B cell (primary cell): ENCODE measurements at regions not wholly inside any gene's neighbourhood (a gene's known extent, or its start where the extent isn't known, plus 50 kb on each side); places are given as distances from the start of the nearest gene placed in this dataset.

Source experiments
- ATAC-seq: fragments of 200-7000 bp; cut with Tn5 transposase; one replicate; pipeline ENCODE4 v1.10.0; 2021; ENCODE audit warnings: low read depth, mild to moderate bottlenecking, moderate number of reproducible peaks, moderate library complexity
- CTCF ChIA-PET: fragments of 350-600 bp; sonication (Branson Sonifier 250); formaldehyde crosslinking; loops from one replicate; lab custom pipeline; 2021; ENCODE audit warnings: antibody characterized with exemption, inconsistent platforms; lab: Charles Lee
- POLR2A ChIA-PET: fragments of 350-600 bp; sonication (Branson Sonifier 250); formaldehyde crosslinking; loops from one replicate; lab custom pipeline; 2021; ENCODE audit warnings: antibody characterized with exemption; lab: Charles Lee
- DNase-seq: peaks from one replicate; pipeline ENCODE4 v3.0.0; 2013
- H2AFZ ChIP-seq: 2 replicates; pipeline ENCODE4 v1.6.1; 2012; ENCODE audit warnings: mild to moderate bottlenecking, low read depth, low read length; ENCODE audit not compliant: insufficient read depth, poor library complexity, severe bottlenecking
- H3K27ac ChIP-seq, 2 donors: 1 replicate in 1 of 2; 2 replicates in 1 of 2; pipeline ENCODE4 v1.5.1; 2012 to 2013; ENCODE audit warnings: low read length in 2 of 2, mild to moderate bottlenecking in 2 of 2, moderate library complexity in 1 of 2
- H3K27me3 ChIP-seq, 4 experiments: fragments of 200-600 bp in 1 of 4; sonication (generic) in 1 of 4; replicated peaks in 1 of 4; 1 replicate in 2 of 4; 2 replicates in 2 of 4; pipeline versions ENCODE4 v1.6.1 to v1.7.0; 2013 to 2016; ENCODE audit warnings: low read length in 3 of 4, mild to moderate bottlenecking in 2 of 4, mixed read lengths in 1 of 4, moderate library complexity in 1 of 4; ENCODE audit not compliant: insufficient read depth in 4 of 4, control insufficient read depth in 3 of 4; ENCODE audit errors: control extremely low read depth in 1 of 4
- H3K36me3 ChIP-seq, 2 experiments: replicated peaks in 1 of 2; 1 replicate in 1 of 2; 2 replicates in 1 of 2; pipeline versions ENCODE4 v1.6.1 to v1.7.1; 2013; ENCODE audit warnings: low read length in 1 of 2; ENCODE audit not compliant: insufficient read depth in 2 of 2, control insufficient read depth in 1 of 2; ENCODE audit errors: control extremely low read depth in 1 of 2, extremely low read depth in 1 of 2
- H3K4me1 ChIP-seq, 2 donors: fragments of 200-600 bp in 1 of 2; sonication (generic) in 1 of 2; 1 replicate in 1 of 2; 2 replicates in 1 of 2; pipeline versions ENCODE4 v1.5.1 to v1.6.1; 2013 to 2017; ENCODE audit warnings: low read length in 2 of 2; ENCODE audit not compliant: control insufficient read depth in 2 of 2, insufficient read depth in 2 of 2
- H3K4me2 ChIP-seq: replicated peaks from 2 replicates; pipeline ENCODE3; 2012; ENCODE audit warnings: mild to moderate bottlenecking, low read depth, low read length; ENCODE audit not compliant: poor library complexity, severe bottlenecking
- H3K4me3 ChIP-seq, 5 experiments: fragments of 200-600 bp in 1 of 5; sonication (generic) in 1 of 5; 1 replicate in 3 of 5; 2 replicates in 2 of 5; pipeline versions ENCODE4 v1.5.1 to v1.7.0; 2011 to 2016; ENCODE audit warnings: low read length in 4 of 5, mild to moderate bottlenecking in 4 of 5, low read depth in 2 of 5, control low read depth in 1 of 5, moderate library complexity in 1 of 5; ENCODE audit not compliant: insufficient read depth in 1 of 5; ENCODE audit errors: control extremely low read depth in 1 of 5, extremely low read depth in 1 of 5
- H3K79me2 ChIP-seq: fragments of 200-600 bp; sonication (generic); one replicate; pipeline ENCODE4 v1.6.0; 2016; ENCODE audit warnings: low read length; ENCODE audit not compliant: control insufficient read depth, insufficient read depth
- H3K9ac ChIP-seq: fragments of 200-600 bp; sonication (generic); 2 replicates; pipeline ENCODE4 v1.6.1; 2017; ENCODE audit warnings: mild to moderate bottlenecking, low read length, moderate library complexity
- H3K9me3 ChIP-seq, 3 donors: one replicate each; pipeline versions ENCODE4 v1.6.1 to v1.7.1; 2013; ENCODE audit warnings: low read length in 2 of 3; ENCODE audit not compliant: control insufficient read depth in 2 of 3, insufficient read depth in 1 of 3; ENCODE audit errors: control extremely low read depth in 1 of 3
- H4K20me1 ChIP-seq: 2 replicates; pipeline ENCODE4 v1.6.0; 2012; ENCODE audit warnings: mild to moderate bottlenecking, low read length; ENCODE audit not compliant: insufficient read depth, control insufficient read depth, poor library complexity, severe bottlenecking
- H3K27ac Mint-ChIP-seq: one replicate; pipeline ENCODE4 v1.8.0; 2021; ENCODE audit warnings: mixed read lengths
- H3K27me3 Mint-ChIP-seq: one replicate; pipeline ENCODE4 v1.8.0; 2021; ENCODE audit warnings: mixed read lengths
- H3K4me1 Mint-ChIP-seq: one replicate; pipeline ENCODE4 v1.8.0; 2021; ENCODE audit warnings: mixed read lengths
- H3K4me3 Mint-ChIP-seq: one replicate; pipeline ENCODE4 v1.8.0; 2021; ENCODE audit warnings: mixed read lengths
- H3K9me3 Mint-ChIP-seq: one replicate; pipeline ENCODE4 v1.8.0; 2022; ENCODE audit warnings: mixed read lengths; ENCODE audit not compliant: insufficient read depth
- EZH2 ChIP-seq: IDR thresholded peaks from 2 replicates; pipeline ENCODE4 v1.6.1; 2012; ENCODE audit warnings: borderline replicate concordance, low read depth, mild to moderate bottlenecking, moderate library complexity, low read length; ENCODE audit not compliant: insufficient read depth, poor library complexity, severe bottlenecking
- WGBS: methylation state at CpG from one replicate; pipeline ENCODE4 v1.1.5; 2013; ENCODE audit warnings: missing lambda C conversion rate; ENCODE audit not compliant: insufficient coverage; 5-methylcytosine and 5-hydroxymethylcytosine counted together
- intact Hi-C: fragments of 100-400 bp; cut with micrococcal nuclease; formaldehyde crosslinking; loops from one replicate; pipeline ENCODE4 v1.10.0; 2022
- TF ChIP-seq, protein P1 (sequence below): fragments of 200-600 bp; IDR thresholded peaks from one replicate; pipeline ENCODE4 v1.8.0; 2022; ENCODE audit warnings: antibody characterized with exemption, mild to moderate bottlenecking

DNA sequence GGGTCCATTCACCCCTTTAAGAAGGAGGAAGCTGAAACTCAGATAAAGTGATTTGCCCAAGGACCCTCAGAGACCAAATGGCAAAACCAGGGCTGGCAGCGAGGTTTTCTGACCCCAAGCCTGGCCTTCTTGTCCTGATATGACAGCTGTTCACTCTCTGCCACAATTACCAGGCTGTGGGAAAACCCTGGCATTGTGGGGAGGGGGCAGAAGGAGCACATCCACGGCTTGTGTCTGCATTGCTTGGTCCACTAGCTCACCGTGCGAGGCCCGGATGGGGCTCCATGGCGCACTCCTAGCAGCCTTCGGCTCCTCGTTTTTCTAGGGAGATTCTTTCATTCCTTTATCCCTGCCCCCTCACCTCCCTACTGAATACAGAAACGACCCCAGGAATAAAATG is 143.4 kb upstream of the SIX2 start:
- no peaks in the 10 kb centered on the region for H3K9me3 Mint-ChIP-seq
- ATAC-seq = no peak
- H3K27ac Mint-ChIP-seq = no peak overlapping the region
- Histone ChIP-seq H3K27ac (no peak overlapping the region), H3K4me2 (no peak overlapping the region), H3K27me3 (peaks cover 0 to 3% (median 0%) of the 10 kb centered on the region in 4 experiments), H3K4me3 (no peak overlapping the region), H3K79me2 (no peaks in the 10 kb centered on the region), H3K4me1 (no peaks in the 10 kb centered on the region), H3K36me3 (no peaks in the 10 kb centered on the region), H3K9ac (no peak overlapping the region), H4K20me1 (no peaks in the 10 kb centered on the region), H3K9me3 (peaks cover 0 to 2% (median 2%) of the 10 kb centered on the region in 3 donors), H2AFZ (no peak overlapping the region)
- no peak overlapping the region for H3K4me3 Mint-ChIP-seq
- DNase-seq = no peak
- WGBS = 91% methylated on average over 9 of the region's 9 CpGs
- CTCF ChIA-PET = no interaction called here
- peaks cover 19% of the 10 kb centered on the region for H3K27me3 Mint-ChIP-seq
- POLR2A ChIA-PET = no interaction called here
- TF ChIP-seq, protein P1, sequence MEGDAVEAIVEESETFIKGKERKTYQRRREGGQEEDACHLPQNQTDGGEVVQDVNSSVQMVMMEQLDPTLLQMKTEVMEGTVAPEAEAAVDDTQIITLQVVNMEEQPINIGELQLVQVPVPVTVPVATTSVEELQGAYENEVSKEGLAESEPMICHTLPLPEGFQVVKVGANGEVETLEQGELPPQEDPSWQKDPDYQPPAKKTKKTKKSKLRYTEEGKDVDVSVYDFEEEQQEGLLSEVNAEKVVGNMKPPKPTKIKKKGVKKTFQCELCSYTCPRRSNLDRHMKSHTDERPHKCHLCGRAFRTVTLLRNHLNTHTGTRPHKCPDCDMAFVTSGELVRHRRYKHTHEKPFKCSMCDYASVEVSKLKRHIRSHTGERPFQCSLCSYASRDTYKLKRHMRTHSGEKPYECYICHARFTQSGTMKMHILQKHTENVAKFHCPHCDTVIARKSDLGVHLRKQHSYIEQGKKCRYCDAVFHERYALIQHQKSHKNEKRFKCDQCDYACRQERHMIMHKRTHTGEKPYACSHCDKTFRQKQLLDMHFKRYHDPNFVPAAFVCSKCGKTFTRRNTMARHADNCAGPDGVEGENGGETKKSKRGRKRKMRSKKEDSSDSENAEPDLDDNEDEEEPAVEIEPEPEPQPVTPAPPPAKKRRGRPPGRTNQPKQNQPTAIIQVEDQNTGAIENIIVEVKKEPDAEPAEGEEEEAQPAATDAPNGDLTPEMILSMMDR = no peak
- no peak for TF ChIP-seq EZH2
- intact Hi-C loops = no loop called here
- H3K4me1 Mint-ChIP-seq = no peaks in the 10 kb centered on the region

DNA sequence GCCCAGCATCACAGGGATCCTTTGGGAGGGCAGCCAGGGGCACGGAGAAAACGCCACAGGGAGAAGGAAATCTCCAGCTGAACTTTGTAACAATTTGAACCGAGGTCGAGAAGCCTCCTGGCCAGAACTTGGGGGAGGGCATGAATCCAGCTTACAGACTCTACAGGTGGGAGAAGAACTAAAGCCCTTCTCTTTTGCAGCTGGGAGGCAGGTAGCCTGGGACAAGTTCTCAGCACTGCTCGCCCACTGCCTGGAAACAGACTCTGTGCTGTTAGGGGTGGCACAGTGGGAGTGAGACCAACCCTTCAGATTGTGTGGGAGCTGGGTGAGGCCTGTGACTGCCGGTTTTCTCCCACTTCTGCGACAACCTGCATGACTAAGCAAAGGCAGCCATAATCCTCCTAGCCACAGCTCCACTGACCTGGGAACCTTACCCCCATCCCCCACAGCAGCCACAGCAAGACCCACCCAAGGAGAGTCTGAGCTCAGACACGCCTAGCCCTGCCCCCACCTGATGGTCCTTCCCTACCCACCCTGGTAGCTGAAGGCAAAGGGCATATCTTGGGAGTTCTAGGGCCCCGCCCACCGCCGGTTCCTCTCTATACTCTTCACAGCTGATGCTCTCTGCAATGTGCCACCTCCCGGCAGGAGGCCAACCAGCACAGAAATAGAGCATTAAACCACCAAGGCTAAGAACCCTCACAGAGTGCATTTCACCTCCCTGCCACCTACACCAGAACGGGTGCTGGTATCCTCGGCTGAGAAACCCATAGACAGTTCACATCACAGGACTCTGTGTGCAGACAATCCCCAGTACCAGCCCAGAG is 136.0 kb upstream of the SIX2 start:
- Histone ChIP-seq H3K9ac (no peak overlapping the region), H3K79me2 (no peaks in the 10 kb centered on the region), H3K4me2 (no peak overlapping the region), H4K20me1 (no peaks in the 10 kb centered on the region), H3K4me3 (no peak overlapping the region), H3K36me3 (no peaks in the 10 kb centered on the region), H3K27ac (no peak overlapping the region), H3K4me1 (no peaks in the 10 kb centered on the region), H2AFZ (no peak overlapping the region), H3K9me3 (no peaks in the 10 kb centered on the region), H3K27me3 (peaks cover 0 to 17% (median 8%) of the 10 kb centered on the region in 4 experiments)
- DNase-seq (no peak), ATAC-seq (no peak)
- H3K27ac Mint-ChIP-seq = no peak overlapping the region
- peaks cover 1% of the 10 kb centered on the region for H3K4me1 Mint-ChIP-seq
- ChIA-PET CTCF (no interaction called here), POLR2A (no interaction called here)
- WGBS = 80% methylated on average over 11 of the region's 14 CpGs
- H3K9me3 Mint-ChIP-seq = no peaks in the 10 kb centered on the region
- no peak overlapping the region for H3K4me3 Mint-ChIP-seq
- peaks cover 44% of the 10 kb centered on the region for H3K27me3 Mint-ChIP-seq
- TF ChIP-seq EZH2 = no peak
- TF ChIP-seq, protein P1 = no peak
- intact Hi-C loops = no loop called here
